ENCODE measurements at regions not wholly inside any gene's neighbourhood (a gene's known extent, or its start where the extent isn't known, plus 50 kb on each side); places are given as distances from the start of the nearest gene placed in this dataset.

DNA sequence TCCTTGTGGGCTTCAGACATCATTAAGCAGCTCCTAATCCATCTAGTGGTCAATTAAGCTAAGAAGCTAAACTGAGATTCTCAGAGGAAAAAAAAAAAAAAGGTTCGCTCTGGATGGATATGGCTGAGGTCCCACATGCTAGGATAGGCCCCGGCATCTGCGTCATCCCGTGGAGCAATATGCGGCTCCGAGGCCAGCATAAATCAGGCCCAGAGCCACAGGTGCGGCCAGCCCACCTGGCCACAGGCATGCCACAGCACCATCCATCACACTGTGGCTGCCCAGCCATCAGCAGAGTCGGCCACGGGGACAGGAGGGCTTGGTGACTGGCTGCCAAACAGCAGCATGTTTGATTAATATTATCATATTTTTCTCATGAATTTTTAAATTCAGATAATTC is 106.9 kb upstream of the TIAM1 start:
- ATAC-seq = no peak
- no peak for TF ChIP-seq SNAI2 (CRISPR knock-in tag; IDR thresholded peaks at IDR 0.05)
- TF ChIP-seq ESRRG (CRISPR knock-in tag; IDR thresholded peaks at IDR 0.05) = no peak
- TF ChIP-seq ZNF8 (CRISPR knock-in tag; IDR thresholded peaks at IDR 0.05) = no peak
- no peak for TF ChIP-seq CSDC2 (CRISPR knock-in tag; IDR thresholded peaks at IDR 0.05)
- TF ChIP-seq, protein P1, sequence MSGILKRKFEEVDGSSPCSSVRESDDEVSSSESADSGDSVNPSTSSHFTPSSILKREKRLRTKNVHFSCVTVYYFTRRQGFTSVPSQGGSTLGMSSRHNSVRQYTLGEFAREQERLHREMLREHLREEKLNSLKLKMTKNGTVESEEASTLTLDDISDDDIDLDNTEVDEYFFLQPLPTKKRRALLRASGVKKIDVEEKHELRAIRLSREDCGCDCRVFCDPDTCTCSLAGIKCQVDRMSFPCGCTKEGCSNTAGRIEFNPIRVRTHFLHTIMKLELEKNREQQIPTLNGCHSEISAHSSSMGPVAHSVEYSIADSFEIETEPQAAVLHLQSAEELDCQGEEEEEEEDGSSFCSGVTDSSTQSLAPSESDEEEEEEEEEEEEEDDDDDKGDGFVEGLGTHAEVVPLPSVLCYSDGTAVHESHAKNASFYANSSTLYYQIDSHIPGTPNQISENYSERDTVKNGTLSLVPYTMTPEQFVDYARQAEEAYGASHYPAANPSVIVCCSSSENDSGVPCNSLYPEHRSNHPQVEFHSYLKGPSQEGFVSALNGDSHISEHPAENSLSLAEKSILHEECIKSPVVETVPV (CRISPR knock-in tag; IDR thresholded peaks at IDR 0.05) = no peak
- TF ChIP-seq, protein P2, sequence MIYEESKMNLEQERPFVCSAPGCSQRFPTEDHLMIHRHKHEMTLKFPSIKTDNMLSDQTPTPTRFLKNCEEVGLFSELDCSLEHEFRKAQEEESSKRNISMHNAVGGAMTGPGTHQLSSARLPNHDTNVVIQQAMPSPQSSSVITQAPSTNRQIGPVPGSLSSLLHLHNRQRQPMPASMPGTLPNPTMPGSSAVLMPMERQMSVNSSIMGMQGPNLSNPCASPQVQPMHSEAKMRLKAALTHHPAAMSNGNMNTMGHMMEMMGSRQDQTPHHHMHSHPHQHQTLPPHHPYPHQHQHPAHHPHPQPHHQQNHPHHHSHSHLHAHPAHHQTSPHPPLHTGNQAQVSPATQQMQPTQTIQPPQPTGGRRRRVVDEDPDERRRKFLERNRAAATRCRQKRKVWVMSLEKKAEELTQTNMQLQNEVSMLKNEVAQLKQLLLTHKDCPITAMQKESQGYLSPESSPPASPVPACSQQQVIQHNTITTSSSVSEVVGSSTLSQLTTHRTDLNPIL (CRISPR knock-in tag; IDR thresholded peaks at IDR 0.05; ENCODE audit: low read depth) = no peak
- no peak for TF ChIP-seq GLIS3 (CRISPR knock-in tag; IDR thresholded peaks at IDR 0.05)
- no peak for TF ChIP-seq TOX (CRISPR knock-in tag; IDR thresholded peaks at IDR 0.05; ENCODE audit: borderline replicate concordance)
- TF ChIP-seq ZNF70 (CRISPR knock-in tag; IDR thresholded peaks at IDR 0.05) = no peak
- TF ChIP-seq, protein P3, sequence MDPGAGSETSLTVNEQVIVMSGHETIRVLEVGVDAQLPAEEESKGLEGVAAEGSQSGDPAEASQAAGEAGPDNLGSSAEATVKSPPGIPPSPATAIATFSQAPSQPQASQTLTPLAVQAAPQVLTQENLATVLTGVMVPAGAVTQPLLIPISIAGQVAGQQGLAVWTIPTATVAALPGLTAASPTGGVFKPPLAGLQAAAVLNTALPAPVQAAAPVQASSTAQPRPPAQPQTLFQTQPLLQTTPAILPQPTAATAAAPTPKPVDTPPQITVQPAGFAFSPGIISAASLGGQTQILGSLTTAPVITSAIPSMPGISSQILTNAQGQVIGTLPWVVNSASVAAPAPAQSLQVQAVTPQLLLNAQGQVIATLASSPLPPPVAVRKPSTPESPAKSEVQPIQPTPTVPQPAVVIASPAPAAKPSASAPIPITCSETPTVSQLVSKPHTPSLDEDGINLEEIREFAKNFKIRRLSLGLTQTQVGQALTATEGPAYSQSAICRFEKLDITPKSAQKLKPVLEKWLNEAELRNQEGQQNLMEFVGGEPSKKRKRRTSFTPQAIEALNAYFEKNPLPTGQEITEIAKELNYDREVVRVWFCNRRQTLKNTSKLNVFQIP (CRISPR knock-in tag; IDR thresholded peaks at IDR 0.05; ENCODE audit: borderline replicate concordance, low read depth) = no peak
- TF ChIP-seq OSR1 (CRISPR knock-in tag; IDR thresholded peaks at IDR 0.05) = no peak
- TF ChIP-seq ISL1 (CRISPR knock-in tag; IDR thresholded peaks at IDR 0.05) = no peak
- TF ChIP-seq TCF4 (CRISPR knock-in tag; IDR thresholded peaks at IDR 0.05; ENCODE audit: borderline replicate concordance) = no peak
- TF ChIP-seq PPARA (CRISPR knock-in tag; IDR thresholded peaks at IDR 0.05; ENCODE audit: borderline replicate concordance) = no peak
- TF ChIP-seq ZNF565 (CRISPR knock-in tag; conservative IDR thresholded peaks at IDR 0.05; ENCODE audit: low read depth) = no peak
- TF ChIP-seq ARNTL (CRISPR knock-in tag; IDR thresholded peaks at IDR 0.05; ENCODE audit: borderline replicate concordance, low read depth) = no peak
- TF ChIP-seq ZC3H10 (CRISPR knock-in tag; IDR thresholded peaks at IDR 0.05) = no peak

DNA sequence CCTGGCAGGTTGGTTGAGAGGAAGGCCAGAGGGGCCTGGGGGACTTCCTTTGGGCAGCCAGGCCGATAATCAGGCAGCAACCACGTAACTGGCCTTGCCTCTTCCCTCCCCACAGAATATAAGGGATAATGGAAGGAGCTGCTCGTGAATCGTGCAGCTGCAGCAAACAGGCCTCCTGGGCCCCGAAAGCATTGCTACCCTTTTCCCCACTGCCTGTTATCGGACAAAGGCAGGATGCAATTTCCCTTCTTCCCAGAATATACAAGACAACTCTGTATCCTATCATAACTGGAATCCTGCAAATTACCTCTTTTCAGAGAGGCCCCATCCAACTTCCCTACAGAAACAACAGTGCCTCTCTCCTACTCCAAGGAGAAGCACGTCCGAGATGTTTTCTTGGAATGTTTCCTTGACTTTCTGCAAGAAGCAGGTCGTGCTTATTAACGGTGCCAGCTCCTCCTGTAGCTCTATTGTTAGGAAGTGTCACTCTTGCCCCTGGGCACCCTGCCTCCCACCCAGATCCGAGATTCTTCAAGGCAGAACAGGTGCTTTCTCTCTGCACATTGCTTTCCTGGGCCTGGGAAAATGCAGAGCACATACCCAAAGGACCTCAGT is 106.0 kb upstream of the TIAM1 start:
- TF ChIP-seq ZFP3 (CRISPR knock-in tag; IDR thresholded peaks at IDR 0.05) = no peak
- TF ChIP-seq, protein P4, sequence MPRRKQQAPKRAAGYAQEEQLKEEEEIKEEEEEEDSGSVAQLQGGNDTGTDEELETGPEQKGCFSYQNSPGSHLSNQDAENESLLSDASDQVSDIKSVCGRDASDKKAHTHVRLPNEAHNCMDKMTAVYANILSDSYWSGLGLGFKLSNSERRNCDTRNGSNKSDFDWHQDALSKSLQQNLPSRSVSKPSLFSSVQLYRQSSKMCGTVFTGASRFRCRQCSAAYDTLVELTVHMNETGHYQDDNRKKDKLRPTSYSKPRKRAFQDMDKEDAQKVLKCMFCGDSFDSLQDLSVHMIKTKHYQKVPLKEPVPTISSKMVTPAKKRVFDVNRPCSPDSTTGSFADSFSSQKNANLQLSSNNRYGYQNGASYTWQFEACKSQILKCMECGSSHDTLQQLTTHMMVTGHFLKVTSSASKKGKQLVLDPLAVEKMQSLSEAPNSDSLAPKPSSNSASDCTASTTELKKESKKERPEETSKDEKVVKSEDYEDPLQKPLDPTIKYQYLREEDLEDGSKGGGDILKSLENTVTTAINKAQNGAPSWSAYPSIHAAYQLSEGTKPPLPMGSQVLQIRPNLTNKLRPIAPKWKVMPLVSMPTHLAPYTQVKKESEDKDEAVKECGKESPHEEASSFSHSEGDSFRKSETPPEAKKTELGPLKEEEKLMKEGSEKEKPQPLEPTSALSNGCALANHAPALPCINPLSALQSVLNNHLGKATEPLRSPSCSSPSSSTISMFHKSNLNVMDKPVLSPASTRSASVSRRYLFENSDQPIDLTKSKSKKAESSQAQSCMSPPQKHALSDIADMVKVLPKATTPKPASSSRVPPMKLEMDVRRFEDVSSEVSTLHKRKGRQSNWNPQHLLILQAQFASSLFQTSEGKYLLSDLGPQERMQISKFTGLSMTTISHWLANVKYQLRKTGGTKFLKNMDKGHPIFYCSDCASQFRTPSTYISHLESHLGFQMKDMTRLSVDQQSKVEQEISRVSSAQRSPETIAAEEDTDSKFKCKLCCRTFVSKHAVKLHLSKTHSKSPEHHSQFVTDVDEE (CRISPR knock-in tag; IDR thresholded peaks at IDR 0.05) = no peak
- TF ChIP-seq, protein P2 (CRISPR knock-in tag; IDR thresholded peaks at IDR 0.05; ENCODE audit: low read depth) = no peak
- no peak for TF ChIP-seq ESRRG (CRISPR knock-in tag; IDR thresholded peaks at IDR 0.05)
- no peak for TF ChIP-seq TCF4 (CRISPR knock-in tag; IDR thresholded peaks at IDR 0.05; ENCODE audit: borderline replicate concordance)
- TF ChIP-seq TOX (CRISPR knock-in tag; IDR thresholded peaks at IDR 0.05; ENCODE audit: borderline replicate concordance) = no peak
- TF ChIP-seq ZNF70 (CRISPR knock-in tag; IDR thresholded peaks at IDR 0.05) = no peak
- no peak for TF ChIP-seq BACH2 (CRISPR knock-in tag; IDR thresholded peaks at IDR 0.05; ENCODE audit: borderline replicate concordance)
- no peak for TF ChIP-seq ZNF565 (CRISPR knock-in tag; conservative IDR thresholded peaks at IDR 0.05; ENCODE audit: low read depth)
- no peak for TF ChIP-seq PPARA (CRISPR knock-in tag; IDR thresholded peaks at IDR 0.05; ENCODE audit: borderline replicate concordance)
- no peak for TF ChIP-seq OSR1 (CRISPR knock-in tag; IDR thresholded peaks at IDR 0.05)
- TF ChIP-seq, protein P5, sequence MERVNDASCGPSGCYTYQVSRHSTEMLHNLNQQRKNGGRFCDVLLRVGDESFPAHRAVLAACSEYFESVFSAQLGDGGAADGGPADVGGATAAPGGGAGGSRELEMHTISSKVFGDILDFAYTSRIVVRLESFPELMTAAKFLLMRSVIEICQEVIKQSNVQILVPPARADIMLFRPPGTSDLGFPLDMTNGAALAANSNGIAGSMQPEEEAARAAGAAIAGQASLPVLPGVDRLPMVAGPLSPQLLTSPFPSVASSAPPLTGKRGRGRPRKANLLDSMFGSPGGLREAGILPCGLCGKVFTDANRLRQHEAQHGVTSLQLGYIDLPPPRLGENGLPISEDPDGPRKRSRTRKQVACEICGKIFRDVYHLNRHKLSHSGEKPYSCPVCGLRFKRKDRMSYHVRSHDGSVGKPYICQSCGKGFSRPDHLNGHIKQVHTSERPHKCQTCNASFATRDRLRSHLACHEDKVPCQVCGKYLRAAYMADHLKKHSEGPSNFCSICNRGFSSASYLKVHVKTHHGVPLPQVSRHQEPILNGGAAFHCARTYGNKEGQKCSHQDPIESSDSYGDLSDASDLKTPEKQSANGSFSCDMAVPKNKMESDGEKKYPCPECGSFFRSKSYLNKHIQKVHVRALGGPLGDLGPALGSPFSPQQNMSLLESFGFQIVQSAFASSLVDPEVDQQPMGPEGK (CRISPR knock-in tag; IDR thresholded peaks at IDR 0.05; ENCODE audit: borderline replicate concordance) = no peak
- TF ChIP-seq SNAI2 (CRISPR knock-in tag; IDR thresholded peaks at IDR 0.05) = no peak
- no peak for TF ChIP-seq ZFP30 (CRISPR knock-in tag; IDR thresholded peaks at IDR 0.05)
- TF ChIP-seq ARNTL (CRISPR knock-in tag; IDR thresholded peaks at IDR 0.05; ENCODE audit: borderline replicate concordance, low read depth) = no peak
- TF ChIP-seq ZNF8 (CRISPR knock-in tag; IDR thresholded peaks at IDR 0.05) = no peak
- no peak for TF ChIP-seq GLIS3 (CRISPR knock-in tag; IDR thresholded peaks at IDR 0.05)
- TF ChIP-seq, protein P3 (CRISPR knock-in tag; IDR thresholded peaks at IDR 0.05; ENCODE audit: borderline replicate concordance, low read depth) = no peak
- TF ChIP-seq ZC3H10 (CRISPR knock-in tag; IDR thresholded peaks at IDR 0.05) = no peak
- TF ChIP-seq ISL1 (CRISPR knock-in tag; IDR thresholded peaks at IDR 0.05) = no peak
- ATAC-seq = no peak

Data from SK-N-SH treated with all-trans-retinoic acid at 6 μM for 48 hours (cell line).